ENCODE measurements at regions not wholly inside any gene's neighbourhood (a gene's known extent, or its start where the extent isn't known, plus 50 kb on each side); places are given as distances from the start of the nearest gene placed in this dataset.

GRCh38 chr18:46378126-46378863 is 274.1 kb downstream of the HAUS1 start:
- TF ChIP-seq, protein P1, sequence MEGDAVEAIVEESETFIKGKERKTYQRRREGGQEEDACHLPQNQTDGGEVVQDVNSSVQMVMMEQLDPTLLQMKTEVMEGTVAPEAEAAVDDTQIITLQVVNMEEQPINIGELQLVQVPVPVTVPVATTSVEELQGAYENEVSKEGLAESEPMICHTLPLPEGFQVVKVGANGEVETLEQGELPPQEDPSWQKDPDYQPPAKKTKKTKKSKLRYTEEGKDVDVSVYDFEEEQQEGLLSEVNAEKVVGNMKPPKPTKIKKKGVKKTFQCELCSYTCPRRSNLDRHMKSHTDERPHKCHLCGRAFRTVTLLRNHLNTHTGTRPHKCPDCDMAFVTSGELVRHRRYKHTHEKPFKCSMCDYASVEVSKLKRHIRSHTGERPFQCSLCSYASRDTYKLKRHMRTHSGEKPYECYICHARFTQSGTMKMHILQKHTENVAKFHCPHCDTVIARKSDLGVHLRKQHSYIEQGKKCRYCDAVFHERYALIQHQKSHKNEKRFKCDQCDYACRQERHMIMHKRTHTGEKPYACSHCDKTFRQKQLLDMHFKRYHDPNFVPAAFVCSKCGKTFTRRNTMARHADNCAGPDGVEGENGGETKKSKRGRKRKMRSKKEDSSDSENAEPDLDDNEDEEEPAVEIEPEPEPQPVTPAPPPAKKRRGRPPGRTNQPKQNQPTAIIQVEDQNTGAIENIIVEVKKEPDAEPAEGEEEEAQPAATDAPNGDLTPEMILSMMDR (IDR thresholded peaks at IDR 0.05) = no peak
- TF ChIP-seq POLR2A (IDR thresholded peaks at IDR 0.05) = no peak
